IPS-15b (cell line): ENCODE measurements at regions not wholly inside any gene's neighbourhood (a gene's known extent, or its start where the extent isn't known, plus 50 kb on each side); places are given as distances from the start of the nearest gene placed in this dataset.

Source experiments
- H3K27me3 ChIP-seq: one replicate; pipeline ENCODE4 v1.6.1; 2013; ENCODE audit warnings: low read length; ENCODE audit not compliant: control insufficient read depth, insufficient read depth
- H3K36me3 ChIP-seq: one replicate; pipeline ENCODE4 v1.6.1; 2013; ENCODE audit warnings: low read length; ENCODE audit not compliant: control insufficient read depth, insufficient read depth
- H3K4me1 ChIP-seq: one replicate; pipeline ENCODE4 v1.6.1; 2013; ENCODE audit warnings: mild to moderate bottlenecking, low read length; ENCODE audit not compliant: control insufficient read depth, insufficient read depth
- H3K4me3 ChIP-seq: one replicate; pipeline ENCODE4 v1.5.1; 2013; ENCODE audit warnings: low read depth, low read length
- H3K9ac ChIP-seq: one replicate; pipeline ENCODE4 v1.6.1; 2013; ENCODE audit warnings: low read depth, mild to moderate bottlenecking, low read length
- H3K9me3 ChIP-seq: one replicate; pipeline ENCODE4 v1.6.1; 2013; ENCODE audit warnings: mild to moderate bottlenecking, low read length; ENCODE audit not compliant: control insufficient read depth, insufficient read depth

DNA sequence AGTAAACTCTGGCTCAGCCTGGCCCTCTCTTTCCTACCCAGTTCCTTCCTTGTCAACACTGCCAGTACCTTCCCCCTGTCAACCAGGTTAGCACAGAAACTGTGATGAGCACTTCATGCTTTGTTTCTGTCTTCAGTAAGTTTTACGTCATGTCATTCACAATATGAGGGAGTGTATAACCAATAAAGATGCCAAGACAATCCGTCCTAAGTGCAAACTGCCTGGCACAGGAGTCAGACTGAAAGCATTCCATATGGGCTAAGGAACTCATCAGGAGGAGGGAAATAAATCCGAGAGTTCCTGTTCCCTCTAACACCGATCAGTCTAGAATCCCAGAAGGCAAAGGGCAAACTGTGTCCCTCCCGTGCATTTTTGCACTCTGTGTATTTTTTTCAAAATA is 507.2 kb downstream of the CMPK2 start:
- Histone ChIP-seq H3K4me3 (no peak overlapping the region), H3K4me1 (no peaks in the 10 kb centered on the region)

DNA sequence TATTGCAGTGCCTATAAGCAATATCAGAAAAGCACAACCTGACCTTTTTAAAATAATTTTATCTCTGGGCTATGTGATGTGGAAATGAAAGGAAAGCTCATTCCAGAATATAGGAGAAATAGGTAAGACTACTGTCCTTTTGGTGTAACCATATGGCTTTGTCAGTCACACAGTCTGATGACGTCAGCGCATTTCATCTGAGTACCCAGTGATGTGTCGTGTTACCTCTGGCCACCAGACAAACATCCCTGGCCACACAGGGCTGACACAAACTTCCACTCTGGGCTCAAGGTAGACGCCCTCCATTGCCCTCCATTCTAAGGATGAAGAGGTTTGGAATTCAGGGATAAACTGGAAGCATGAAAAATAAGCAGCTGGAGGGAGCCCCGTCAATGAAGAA is 506.7 kb downstream of the CMPK2 start:
- no peak overlapping the region for H3K4me3 ChIP-seq
- H3K9me3 ChIP-seq: no peaks in the 10 kb centered on the region
- no peak overlapping the region for H3K9ac ChIP-seq
- H3K36me3 ChIP-seq: no peaks in the 10 kb centered on the region
- no peaks in the 10 kb centered on the region for H3K4me1 ChIP-seq
- no peaks in the 10 kb centered on the region for H3K27me3 ChIP-seq

More for the DNA sequence above, 507.2 kb downstream of the CMPK2 start:
- no peaks in the 10 kb centered on the region for H3K9me3 ChIP-seq
- H3K9ac ChIP-seq: no peak overlapping the region
- no peaks in the 10 kb centered on the region for H3K36me3 ChIP-seq
- no peaks in the 10 kb centered on the region for H3K27me3 ChIP-seq

DNA sequence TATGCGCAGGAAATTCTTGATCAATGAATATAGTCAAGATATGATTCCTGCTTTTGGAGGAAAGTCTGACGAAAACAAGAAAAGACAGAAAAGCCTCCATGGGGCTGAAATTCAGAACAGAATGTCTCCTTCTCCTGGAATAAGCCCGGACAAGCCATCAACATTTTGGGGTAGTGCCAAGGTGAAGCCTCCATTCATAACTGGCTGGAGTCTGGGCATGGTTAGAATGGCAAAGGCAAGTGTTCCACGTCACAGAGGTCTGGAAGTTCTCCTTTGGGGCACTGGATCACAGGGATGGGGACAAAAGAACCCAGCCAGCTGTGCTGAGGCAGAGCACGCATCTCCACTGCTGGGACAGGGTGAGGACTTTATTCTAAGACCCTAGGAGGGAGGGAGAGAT is 505.7 kb downstream of the CMPK2 start:
- Histone ChIP-seq H3K27me3 (no peaks in the 10 kb centered on the region), H3K9ac (no peak overlapping the region), H3K36me3 (no peaks in the 10 kb centered on the region), H3K9me3 (no peaks in the 10 kb centered on the region), H3K4me3 (no peak overlapping the region), H3K4me1 (no peaks in the 10 kb centered on the region)

DNA sequence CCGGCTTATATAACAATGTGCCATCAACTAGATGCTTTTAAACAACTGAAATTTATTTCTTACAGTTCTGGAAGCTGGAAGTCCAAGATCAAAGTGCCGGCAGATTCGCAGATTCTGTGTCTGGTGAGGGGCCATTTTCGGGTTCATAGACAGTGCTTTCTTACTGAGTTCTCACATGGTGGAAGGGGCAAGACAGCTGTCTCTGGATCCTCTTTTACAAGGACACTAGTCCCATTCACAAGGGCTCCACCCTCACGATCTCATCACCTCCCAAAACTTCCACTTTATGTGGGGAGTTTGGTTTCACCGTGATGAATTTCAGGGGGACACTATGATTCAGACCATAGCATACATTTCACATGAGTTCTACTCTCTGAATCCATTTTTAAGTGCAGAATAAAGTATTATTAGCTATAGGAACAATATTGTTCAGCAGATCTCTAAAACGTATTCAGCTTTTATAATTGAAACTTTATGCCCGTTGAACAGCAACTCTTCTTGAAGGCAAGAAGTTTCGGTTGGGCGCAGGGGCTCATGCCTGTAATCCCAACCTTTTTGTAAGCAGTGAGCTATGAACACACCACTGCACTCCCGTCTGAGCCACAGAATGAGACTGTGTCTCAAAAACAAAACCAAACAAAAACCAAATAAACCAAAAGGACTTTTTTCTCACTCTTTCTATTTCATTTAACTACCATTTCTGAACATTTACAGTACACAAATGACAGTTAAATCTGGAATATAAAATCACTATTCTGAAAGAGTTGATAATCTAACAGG is 502.8 kb downstream of the CMPK2 start:
- H3K27me3 ChIP-seq: no peaks in the 10 kb centered on the region
- no peaks in the 10 kb centered on the region for H3K36me3 ChIP-seq
- no peak overlapping the region for H3K9ac ChIP-seq
- H3K4me3 ChIP-seq: no peak overlapping the region
- H3K4me1 ChIP-seq: no peaks in the 10 kb centered on the region
- H3K9me3 ChIP-seq: no peaks in the 10 kb centered on the region

DNA sequence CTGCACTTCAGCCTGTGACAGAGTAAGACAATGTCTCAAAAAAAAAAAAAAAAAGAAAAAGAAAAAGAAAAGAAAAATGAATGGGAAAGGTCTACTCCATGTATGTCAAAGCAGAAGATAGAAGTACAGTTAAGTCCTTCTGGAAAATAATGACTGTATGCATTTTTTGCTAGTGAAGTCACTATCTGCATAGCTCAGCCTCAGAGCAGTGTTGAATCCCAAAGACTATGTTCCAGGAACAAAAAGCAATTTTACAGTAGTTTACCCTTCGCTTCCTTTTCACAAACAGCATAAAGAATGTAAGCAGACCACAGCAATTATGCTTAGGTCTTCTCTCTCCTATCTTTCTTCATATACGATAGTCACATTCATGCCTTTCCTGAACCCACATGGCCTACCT is 497.4 kb downstream of the CMPK2 start:
- H3K36me3 ChIP-seq: no peaks in the 10 kb centered on the region
- H3K4me1 ChIP-seq: no peaks in the 10 kb centered on the region
- H3K9me3 ChIP-seq: no peaks in the 10 kb centered on the region
- no peak overlapping the region for H3K4me3 ChIP-seq
- H3K9ac ChIP-seq: no peak overlapping the region
- H3K27me3 ChIP-seq: no peaks in the 10 kb centered on the region

DNA sequence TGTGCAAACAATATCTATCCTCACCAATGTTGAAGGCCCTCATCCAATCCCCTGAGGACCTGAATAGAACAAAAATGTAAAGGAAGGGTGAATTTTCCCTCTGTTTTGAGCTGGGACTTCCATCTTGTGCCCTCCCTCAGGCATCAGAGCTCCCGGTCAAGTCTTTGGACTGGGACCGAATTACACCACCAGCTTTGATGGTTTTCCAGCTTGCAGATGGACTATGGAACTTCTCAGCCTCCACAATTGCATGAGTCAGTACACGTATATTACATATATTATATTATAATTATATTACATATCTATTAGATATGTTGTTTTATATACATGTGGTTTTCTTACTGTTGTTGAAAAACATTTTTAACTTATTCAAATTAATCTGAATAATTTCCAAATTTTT is 496.4 kb downstream of the CMPK2 start:
- no peaks in the 10 kb centered on the region for H3K36me3 ChIP-seq

DNA sequence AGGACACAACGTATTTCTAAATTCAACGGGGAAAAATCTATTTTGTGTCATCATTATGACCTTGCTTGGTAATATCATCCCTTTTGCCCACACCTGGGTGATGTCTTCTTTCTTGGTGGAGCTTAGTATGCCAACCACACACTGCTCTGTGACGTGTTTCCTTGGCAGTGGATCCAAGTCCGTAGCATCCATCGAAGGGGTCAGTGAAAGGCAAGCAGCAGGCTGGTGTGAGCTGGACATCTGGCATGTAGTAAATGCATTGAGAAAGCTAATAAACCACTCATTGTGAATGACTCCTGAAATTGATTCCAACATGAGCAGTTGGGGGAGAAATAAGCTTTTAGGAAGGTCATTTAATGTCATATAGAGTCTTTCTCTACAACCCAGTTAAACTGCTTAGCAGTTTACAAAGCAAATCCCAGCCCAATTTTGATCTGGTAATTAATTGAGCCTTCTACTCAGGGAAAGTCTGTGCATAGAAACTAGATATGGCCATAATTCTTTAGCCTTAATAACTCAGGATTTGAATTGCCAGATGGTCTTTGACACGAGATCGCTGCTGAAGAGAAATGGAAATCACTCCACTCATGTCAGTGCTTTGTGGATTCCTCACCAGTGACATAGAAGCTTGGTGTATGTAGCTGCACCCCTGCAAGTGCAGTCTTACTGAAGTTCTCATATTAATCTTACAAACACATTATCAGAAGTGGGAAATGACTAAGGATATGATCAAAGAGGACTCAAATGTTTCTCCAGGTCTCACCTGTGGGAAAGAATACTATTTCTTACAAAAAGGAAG is 494.8 kb downstream of the CMPK2 start:
- Histone ChIP-seq H3K9me3 (no peaks in the 10 kb centered on the region), H3K9ac (no peak overlapping the region), H3K4me1 (no peaks in the 10 kb centered on the region), H3K27me3 (no peaks in the 10 kb centered on the region), H3K4me3 (no peak overlapping the region), H3K36me3 (no peaks in the 10 kb centered on the region)

More for the DNA sequence above, 496.4 kb downstream of the CMPK2 start:
- Histone ChIP-seq H3K9ac (no peak overlapping the region), H3K4me3 (no peak overlapping the region), H3K4me1 (no peaks in the 10 kb centered on the region), H3K27me3 (no peaks in the 10 kb centered on the region), H3K9me3 (no peaks in the 10 kb centered on the region)

DNA sequence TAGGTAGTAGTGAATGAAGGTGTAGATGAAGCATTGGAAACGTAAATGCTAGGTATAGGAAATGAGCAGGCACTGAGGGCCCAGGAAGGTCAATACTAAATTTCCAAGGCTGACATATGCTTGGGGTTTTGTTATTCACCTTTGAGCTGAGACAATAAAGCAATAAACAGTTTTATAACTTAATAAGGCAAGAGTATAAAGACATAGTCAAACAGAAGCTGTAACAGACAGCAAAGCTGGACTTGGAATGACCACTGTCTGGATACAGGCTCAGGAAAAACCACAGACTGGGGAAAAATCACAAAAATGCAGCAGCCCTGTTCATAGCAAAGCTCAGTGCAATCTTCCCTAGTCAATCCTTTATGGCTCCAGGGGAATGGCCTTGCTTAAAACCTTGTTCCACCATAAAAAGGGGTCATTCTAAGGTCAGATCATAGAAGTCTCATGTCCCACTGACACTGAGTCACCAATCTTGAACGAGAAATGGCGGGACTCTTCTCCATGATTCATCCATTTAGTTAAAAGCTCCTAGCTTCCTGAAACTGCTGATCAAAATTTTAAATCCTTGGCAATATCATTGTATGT is 493.3 kb downstream of the CMPK2 start:
- Histone ChIP-seq H3K27me3 (no peaks in the 10 kb centered on the region), H3K9ac (no peak overlapping the region), H3K9me3 (no peaks in the 10 kb centered on the region), H3K36me3 (no peaks in the 10 kb centered on the region), H3K4me3 (no peak overlapping the region), H3K4me1 (no peaks in the 10 kb centered on the region)

DNA sequence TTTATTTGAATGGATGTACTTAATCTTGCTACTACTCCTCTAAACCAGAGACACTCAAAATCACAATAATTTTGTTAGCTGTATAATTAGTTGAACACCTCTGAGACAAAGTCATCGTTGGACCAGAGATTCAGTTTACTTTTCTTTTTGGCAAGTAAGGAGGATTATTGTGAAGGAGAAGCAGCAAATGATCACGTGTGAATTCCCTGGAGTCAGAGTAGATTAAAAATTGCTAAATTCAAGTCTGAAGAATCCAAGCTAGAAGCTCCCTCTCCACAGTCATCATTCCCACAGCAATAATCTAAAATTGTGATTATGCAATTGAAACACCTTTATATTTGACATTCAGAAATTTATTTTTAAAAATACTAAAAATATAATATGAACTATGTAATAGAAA is 484.4 kb downstream of the CMPK2 start:
- no peaks in the 10 kb centered on the region for H3K4me1 ChIP-seq
- H3K9ac ChIP-seq: no peak overlapping the region
- H3K27me3 ChIP-seq: no peaks in the 10 kb centered on the region

DNA sequence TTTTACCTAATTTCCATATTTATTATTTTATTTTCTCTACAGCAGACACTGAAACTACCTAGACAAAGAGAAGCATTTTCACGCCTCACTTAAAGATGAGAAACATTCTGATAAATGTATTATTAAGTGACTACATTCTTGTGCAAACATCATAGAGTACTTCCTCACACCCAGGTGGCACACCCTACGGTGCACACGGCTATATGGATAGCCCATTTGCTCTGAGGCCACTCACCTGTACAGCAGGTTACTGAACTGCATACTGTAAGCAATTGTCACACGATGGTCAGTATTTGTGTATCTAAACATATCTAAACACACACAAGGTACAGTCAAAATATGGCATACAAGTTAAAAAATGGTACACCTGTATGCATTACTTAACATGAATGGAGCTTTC is 481.4 kb downstream of the CMPK2 start:
- H3K9me3 ChIP-seq: no peaks in the 10 kb centered on the region
- no peaks in the 10 kb centered on the region for H3K36me3 ChIP-seq
- H3K4me3 ChIP-seq: no peak overlapping the region
- no peaks in the 10 kb centered on the region for H3K4me1 ChIP-seq
- no peaks in the 10 kb centered on the region for H3K27me3 ChIP-seq
- no peak overlapping the region for H3K9ac ChIP-seq

More for the DNA sequence above, 484.4 kb downstream of the CMPK2 start:
- Histone ChIP-seq H3K4me3 (no peak overlapping the region), H3K9me3 (no peaks in the 10 kb centered on the region), H3K36me3 (no peaks in the 10 kb centered on the region)

DNA sequence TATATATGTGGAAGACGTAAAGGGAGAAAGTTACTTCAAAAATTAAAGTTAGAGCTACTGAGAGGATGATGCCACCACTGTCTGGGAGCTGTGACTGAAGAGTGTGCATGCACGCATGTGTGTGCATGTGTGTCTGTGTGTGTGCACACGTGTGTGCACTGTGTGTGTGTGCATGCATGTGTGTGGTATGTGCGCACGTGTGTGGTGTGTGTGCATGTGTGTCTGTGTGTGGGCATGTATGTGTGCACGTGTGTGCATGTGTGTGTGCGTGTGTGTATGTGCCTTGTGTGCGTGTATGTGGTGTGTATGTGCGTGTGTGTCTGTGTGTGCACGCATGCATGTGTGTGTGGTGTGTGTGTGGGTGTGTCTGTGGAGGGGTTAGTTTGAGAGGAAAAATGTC is 473.4 kb downstream of the CMPK2 start:
- no peaks in the 10 kb centered on the region for H3K36me3 ChIP-seq
- no peaks in the 10 kb centered on the region for H3K9me3 ChIP-seq
- H3K4me3 ChIP-seq: no peak overlapping the region
- H3K9ac ChIP-seq: no peak overlapping the region
- H3K27me3 ChIP-seq: no peaks in the 10 kb centered on the region
- no peaks in the 10 kb centered on the region for H3K4me1 ChIP-seq

DNA sequence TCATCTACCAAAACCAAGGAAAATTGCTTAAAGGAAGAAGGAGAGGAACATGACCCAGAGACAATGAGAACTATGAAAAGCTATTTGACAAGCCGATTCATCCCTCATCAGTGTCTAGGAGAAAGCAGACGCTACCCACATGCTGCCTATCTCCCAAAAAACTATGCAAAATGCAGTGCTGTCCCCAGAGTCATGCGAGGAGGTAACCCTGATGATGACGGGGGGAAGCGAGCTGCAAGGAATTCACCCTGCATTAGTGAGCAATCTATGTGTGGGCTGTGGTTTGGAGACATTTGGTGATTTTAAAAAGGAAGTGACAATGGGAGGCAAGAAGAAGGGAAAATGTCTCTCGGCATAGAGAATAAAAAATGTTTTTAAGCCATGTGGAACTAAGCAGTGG is 472.7 kb downstream of the CMPK2 start:
- no peaks in the 10 kb centered on the region for H3K27me3 ChIP-seq
- H3K4me1 ChIP-seq: no peaks in the 10 kb centered on the region
- H3K9ac ChIP-seq: no peak overlapping the region
- no peaks in the 10 kb centered on the region for H3K36me3 ChIP-seq
- H3K4me3 ChIP-seq: no peak overlapping the region
- H3K9me3 ChIP-seq: no peaks in the 10 kb centered on the region
